ENCODE measurements at regions not wholly inside any gene's neighbourhood (a gene's known extent, or its start where the extent isn't known, plus 50 kb on each side); places are given as distances from the start of the nearest gene placed in this dataset.

DNA sequence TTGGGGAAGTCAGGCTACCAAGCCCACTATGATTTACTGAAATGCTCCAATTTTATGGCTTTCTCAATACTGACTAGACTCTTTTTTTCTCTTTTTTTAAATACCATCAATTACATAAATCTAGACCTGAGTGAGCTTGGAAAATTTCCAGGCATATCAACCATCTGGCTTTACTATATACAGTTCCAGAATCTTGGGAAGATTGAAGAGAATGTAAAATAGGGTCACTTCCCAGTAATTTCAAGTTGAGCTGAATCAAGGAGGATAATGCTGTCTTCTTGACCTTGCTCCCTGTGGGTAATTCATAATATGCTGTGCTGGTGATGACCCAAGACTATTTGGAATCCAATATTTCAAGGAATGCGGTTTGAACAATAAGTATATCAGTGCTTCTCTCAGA, 108.1 kb downstream of the MAP3K21 start:
- TF ChIP-seq, protein P1, sequence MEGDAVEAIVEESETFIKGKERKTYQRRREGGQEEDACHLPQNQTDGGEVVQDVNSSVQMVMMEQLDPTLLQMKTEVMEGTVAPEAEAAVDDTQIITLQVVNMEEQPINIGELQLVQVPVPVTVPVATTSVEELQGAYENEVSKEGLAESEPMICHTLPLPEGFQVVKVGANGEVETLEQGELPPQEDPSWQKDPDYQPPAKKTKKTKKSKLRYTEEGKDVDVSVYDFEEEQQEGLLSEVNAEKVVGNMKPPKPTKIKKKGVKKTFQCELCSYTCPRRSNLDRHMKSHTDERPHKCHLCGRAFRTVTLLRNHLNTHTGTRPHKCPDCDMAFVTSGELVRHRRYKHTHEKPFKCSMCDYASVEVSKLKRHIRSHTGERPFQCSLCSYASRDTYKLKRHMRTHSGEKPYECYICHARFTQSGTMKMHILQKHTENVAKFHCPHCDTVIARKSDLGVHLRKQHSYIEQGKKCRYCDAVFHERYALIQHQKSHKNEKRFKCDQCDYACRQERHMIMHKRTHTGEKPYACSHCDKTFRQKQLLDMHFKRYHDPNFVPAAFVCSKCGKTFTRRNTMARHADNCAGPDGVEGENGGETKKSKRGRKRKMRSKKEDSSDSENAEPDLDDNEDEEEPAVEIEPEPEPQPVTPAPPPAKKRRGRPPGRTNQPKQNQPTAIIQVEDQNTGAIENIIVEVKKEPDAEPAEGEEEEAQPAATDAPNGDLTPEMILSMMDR (IDR thresholded peaks at IDR 0.05; ENCODE audit: low read depth, low read length) = no peak
- no peak for DNase-seq (ENCODE audit: extremely low read depth, low read depth)

- DNase-seq (ENCODE audit: extremely low read depth, low read depth) = no peak
- TF ChIP-seq, protein P1 (IDR thresholded peaks at IDR 0.05; ENCODE audit: low read depth, low read length) = no peak
Observed at GRCh38 chr1:233439721-233440120, 112.2 kb downstream of the MAP3K21 start.

DNA sequence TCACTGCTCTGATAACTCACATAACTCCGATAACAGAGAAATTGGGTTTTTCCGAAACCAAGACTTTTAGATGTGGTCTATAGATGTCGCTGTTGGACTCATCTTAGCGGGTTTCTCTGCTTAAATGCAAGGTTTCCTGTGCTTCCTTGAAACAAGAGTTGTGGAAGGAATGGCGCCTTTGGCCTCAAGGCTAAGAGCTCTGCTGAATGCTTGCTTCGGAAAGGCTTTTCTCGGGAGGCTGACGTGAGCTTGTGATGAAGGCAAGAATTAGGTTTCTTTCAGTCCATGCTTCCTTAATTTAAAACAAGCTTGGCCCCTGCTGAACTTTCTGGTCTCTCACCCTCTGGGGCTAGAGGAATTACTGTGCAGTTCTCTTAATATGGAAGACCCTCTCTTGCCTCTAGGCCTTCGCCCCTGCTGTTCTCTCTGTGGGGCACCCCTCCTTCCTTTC, 113.5 kb downstream of the MAP3K21 start:
- peak; percentile 24 for DNase-seq (ENCODE audit: extremely low read depth, low read depth)
- TF ChIP-seq, protein P1 (IDR thresholded peaks at IDR 0.05; ENCODE audit: low read depth, low read length) = peak; percentile 71

GRCh38 chr1:233442026-233442780, 114.7 kb downstream of the MAP3K21 start:
- TF ChIP-seq, protein P1 (IDR thresholded peaks at IDR 0.05; ENCODE audit: low read depth, low read length) = no peak
- no peak for DNase-seq (ENCODE audit: extremely low read depth, low read depth)

DNA sequence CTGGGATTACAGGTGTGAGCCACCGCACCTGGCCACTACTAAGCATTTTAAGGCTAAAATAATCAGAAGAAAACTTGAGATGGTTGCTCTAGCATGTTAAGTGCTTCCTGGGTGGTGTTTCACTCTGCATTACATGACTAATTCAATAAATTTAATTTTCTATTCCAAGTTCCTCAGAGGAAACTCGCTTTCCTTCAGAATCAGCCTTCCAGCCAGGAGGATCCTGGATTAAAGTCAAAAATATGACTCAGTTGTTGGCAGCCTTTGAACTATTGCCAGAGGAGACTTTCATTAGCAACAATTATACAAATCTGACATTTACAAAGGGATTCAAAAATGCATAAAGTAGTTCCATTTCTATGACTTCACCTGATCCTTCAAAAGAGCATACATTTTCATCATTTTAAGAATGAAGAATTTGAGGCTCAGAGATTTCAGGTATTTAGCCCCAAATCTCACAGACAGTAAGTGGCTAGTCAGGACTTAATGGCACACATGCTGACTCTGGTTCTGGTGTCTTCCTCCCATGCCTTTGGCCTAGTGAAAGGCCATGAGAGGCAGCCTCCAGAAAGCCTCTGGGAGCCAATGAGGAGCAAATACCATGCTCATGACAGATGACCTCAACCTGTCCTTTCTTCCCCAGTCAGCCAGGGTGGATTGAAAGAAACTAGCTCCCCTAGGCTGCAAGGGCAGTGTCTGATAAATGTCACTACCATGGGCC, 115.7 kb downstream of the MAP3K21 start:
- no peak for DNase-seq (ENCODE audit: extremely low read depth, low read depth)
- TF ChIP-seq, protein P1 (IDR thresholded peaks at IDR 0.05; ENCODE audit: low read depth, low read length) = no peak

- DNase-seq (ENCODE audit: extremely low read depth, low read depth) = no peak
Observed at GRCh38 chr1:233444484-233444883, 117.0 kb downstream of the MAP3K21 start.

More at GRCh38 chr1:233444484-233444883, 117.0 kb downstream of the MAP3K21 start:
- TF ChIP-seq, protein P1 (IDR thresholded peaks at IDR 0.05; ENCODE audit: low read depth, low read length) = no peak
